ENCODE measurements at regions not wholly inside any gene's neighbourhood (a gene's known extent, or its start where the extent isn't known, plus 50 kb on each side); places are given as distances from the start of the nearest gene placed in this dataset.

DNA sequence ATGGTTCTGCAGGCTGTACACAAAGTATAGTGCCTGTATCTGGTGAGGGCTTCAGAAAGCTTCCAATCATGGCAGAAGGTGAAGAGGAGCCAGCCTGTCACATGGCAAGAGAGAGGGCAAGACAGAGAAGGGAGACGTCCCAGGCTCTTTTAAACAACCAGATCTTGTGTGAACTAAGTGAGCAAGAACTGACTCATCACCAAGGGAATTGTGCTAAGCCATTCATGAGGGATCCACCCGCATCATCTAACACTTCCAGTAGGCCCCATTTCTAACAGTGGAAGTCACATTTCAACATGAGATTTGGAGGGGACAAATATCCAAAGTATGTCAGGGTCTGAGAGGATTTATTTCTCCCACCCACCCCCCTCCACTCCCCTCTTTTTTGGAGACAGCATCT, 56.2 kb upstream of the ELAC2 start:
- no peak for DNase-seq (ENCODE audit: low spot score)
- in situ Hi-C loops (cut with HindIII; ENCODE audit: low sequenced_read_pairs) = no loop called here

DNA sequence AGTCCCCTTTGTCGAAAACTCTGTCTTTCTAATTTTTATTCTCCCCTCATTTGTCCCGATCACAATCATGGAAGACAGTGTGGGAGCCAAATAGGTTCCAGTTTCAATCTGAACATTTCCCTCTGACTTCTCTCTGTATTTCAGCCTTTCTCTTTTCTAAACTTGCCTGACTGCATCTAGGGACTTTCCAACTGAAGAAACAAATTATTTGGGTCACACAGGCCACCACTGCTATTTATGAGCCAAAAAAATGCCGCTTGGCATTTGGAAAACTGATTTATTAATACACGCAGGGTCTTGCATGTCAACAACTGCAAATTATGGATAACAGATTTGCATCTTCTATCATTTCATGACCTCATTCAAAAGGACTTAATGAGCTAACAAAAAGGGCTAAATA, 55.2 kb upstream of the ELAC2 start:
- in situ Hi-C loops (cut with HindIII; ENCODE audit: low sequenced_read_pairs) = no loop called here
- DNase-seq (ENCODE audit: low spot score) = no peak

DNA sequence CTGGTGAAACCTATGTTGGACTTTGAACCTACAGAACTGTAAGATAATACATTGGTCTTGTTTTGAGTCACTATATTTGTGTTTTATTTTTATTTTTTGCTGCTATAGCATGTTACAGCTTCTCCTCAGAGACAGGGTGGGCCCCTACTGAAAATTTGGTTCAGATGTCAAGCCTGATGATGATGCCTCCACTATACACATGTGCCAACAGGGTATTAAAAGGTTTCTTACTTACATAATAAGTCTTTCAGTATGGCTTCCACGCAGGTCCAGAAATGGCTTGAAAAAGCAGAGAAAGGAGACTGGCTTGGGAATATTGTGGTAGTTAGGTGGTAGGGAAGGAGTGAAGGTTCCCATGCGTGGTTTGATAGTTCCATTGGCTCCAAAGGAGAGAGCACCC, 52.9 kb upstream of the ELAC2 start:
- DNase-seq (ENCODE audit: low spot score) = no peak
- in situ Hi-C loops (cut with HindIII; ENCODE audit: low sequenced_read_pairs) = no loop called here

GRCh38 chr17:13067629-13068303, 49.9 kb upstream of the ELAC2 start:
- no peak for DNase-seq (ENCODE audit: low spot score)
- in situ Hi-C loops (cut with HindIII; ENCODE audit: low sequenced_read_pairs) = no loop called here

Measured in G401 (cell line).